ENCODE measurements at regions not wholly inside any gene's neighbourhood (a gene's known extent, or its start where the extent isn't known, plus 50 kb on each side); places are given as distances from the start of the nearest gene placed in this dataset.
A peak's percentile ranks its signal among the peaks of the same experiment; 100 is the strongest.

DNA sequence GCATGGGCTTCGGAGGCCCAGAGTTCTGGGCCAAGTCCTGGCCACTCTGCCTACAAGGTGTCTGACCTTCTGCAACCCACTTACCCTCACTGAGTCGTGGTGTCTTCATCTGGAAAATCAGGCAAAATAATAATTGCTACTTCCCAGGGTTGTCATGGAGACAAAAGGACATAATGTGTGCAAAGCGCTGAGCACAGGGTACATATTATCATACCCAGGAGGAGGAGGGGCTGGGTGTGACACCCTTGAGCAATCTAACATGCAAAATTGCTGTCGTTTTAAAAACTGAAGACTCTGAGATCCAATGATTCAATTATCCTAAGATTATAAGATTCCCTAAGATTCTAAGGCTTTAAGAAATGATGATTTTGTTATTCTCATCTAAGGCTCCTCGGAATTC lies 459.5 kb downstream of the PTPRU start:
- no peak for DNase-seq (ENCODE audit: extremely low spot score)
- TF ChIP-seq, protein P1, sequence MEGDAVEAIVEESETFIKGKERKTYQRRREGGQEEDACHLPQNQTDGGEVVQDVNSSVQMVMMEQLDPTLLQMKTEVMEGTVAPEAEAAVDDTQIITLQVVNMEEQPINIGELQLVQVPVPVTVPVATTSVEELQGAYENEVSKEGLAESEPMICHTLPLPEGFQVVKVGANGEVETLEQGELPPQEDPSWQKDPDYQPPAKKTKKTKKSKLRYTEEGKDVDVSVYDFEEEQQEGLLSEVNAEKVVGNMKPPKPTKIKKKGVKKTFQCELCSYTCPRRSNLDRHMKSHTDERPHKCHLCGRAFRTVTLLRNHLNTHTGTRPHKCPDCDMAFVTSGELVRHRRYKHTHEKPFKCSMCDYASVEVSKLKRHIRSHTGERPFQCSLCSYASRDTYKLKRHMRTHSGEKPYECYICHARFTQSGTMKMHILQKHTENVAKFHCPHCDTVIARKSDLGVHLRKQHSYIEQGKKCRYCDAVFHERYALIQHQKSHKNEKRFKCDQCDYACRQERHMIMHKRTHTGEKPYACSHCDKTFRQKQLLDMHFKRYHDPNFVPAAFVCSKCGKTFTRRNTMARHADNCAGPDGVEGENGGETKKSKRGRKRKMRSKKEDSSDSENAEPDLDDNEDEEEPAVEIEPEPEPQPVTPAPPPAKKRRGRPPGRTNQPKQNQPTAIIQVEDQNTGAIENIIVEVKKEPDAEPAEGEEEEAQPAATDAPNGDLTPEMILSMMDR (IDR thresholded peaks at IDR 0.05; ENCODE audit: control extremely low read depth, extremely low read depth, low read depth, missing control alignments): no peak
- CTCF ChIA-PET: interaction anchor here (3.8 kb wide), 1 partner anchor 8 kb away, joined by 24 read pairs; no protein-coding TSS in a partner anchor
- POLR2A ChIA-PET: no interaction called here

- ChIA-PET POLR2A (no interaction called here), CTCF (interaction anchor here (3.8 kb wide), 1 partner anchor 8 kb away, joined by 24 read pairs; no protein-coding TSS in a partner anchor)
- TF ChIP-seq, protein P1 (IDR thresholded peaks at IDR 0.05; ENCODE audit: control extremely low read depth, extremely low read depth, low read depth, missing control alignments): no peak
- no peak for DNase-seq (ENCODE audit: extremely low spot score)
Measured at GRCh38 chr1:29695036-29695435, 458.7 kb downstream of the PTPRU start.

DNA sequence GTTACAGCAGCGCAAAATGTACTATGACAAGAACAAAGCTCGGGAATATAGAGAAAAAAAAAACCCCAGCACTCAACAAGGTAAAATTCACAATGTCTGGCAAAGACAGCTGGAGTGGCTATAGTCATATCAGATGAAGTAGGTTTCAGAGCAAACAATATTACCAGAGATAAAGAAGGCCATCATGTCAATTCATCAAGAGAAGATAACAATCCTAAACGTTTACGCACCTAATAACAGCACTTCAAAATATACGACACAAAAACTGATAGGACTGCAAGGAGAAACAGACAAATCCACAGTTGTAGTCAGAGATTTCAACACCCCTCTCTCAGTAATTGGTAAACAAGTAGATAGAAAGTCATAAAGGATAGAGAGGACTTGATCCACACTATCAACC lies 455.2 kb downstream of the PTPRU start:
- ChIA-PET POLR2A (no interaction called here), CTCF (interaction anchor here (8.3 kb wide), 1 partner anchor 12 kb away, joined by 50 read pairs; no protein-coding TSS in a partner anchor)
- no peak for DNase-seq (ENCODE audit: extremely low spot score)
- TF ChIP-seq, protein P1 (IDR thresholded peaks at IDR 0.05; ENCODE audit: control extremely low read depth, extremely low read depth, low read depth, missing control alignments): no peak

DNA sequence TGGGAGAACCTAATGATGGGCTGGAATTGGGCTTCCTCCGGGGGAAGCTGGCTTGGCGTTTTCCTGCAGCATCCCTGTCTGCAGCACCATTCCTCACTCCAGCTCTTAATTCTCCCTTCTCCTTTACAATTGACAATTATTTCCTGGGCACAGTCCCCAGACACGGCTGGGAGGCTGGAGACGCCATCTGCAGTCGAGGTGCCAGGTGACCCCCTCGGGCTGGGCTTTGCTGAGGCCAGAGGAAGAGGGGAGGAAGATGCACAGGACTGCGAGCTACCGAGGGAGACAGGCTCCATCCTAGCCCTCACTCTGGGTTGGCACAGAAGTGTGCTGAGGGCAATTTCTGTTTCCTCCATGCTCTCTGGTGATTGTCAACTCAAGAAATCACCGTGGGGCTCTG lies 453.8 kb downstream of the PTPRU start:
- ChIA-PET POLR2A (no interaction called here), CTCF (interaction anchor here (1.4 to 8.3 kb wide), 3 partner anchors 7 to 28 kb away, joined by 3 to 50 read pairs (median 6); no protein-coding TSS in a partner anchor)
- TF ChIP-seq, protein P1 (IDR thresholded peaks at IDR 0.05; ENCODE audit: control extremely low read depth, extremely low read depth, low read depth, missing control alignments): no peak
- DNase-seq (ENCODE audit: extremely low spot score): no peak

- POLR2A ChIA-PET: no interaction called here
- CTCF ChIA-PET: interaction anchor here (0.8 to 8.3 kb wide), 6 partner anchors 8 to 43 kb away, joined by 3 to 50 read pairs (median 4); no protein-coding TSS in a partner anchor
- DNase-seq (ENCODE audit: extremely low spot score): no peak
- TF ChIP-seq, protein P1 (IDR thresholded peaks at IDR 0.05; ENCODE audit: control extremely low read depth, extremely low read depth, low read depth, missing control alignments): peak; percentile 25
Measured at GRCh38 chr1:29689372-29690030, 453.2 kb downstream of the PTPRU start.

GRCh38 chr1:29688471-29689365 lies 452.4 kb downstream of the PTPRU start:
- POLR2A ChIA-PET: no interaction called here

More at GRCh38 chr1:29688471-29689365, 452.4 kb downstream of the PTPRU start:
- CTCF ChIA-PET: interaction anchor here (0.8 to 8.3 kb wide), 7 partner anchors 9 to 42 kb away, joined by 3 to 50 read pairs (median 6); no protein-coding TSS in a partner anchor
- TF ChIP-seq, protein P1 (IDR thresholded peaks at IDR 0.05; ENCODE audit: control extremely low read depth, extremely low read depth, low read depth, missing control alignments): no peak
- DNase-seq (ENCODE audit: extremely low spot score): peak; percentile 54

Measured in GM10248 (cell line).